Esophagus muscularis mucosa (tissue), 4 donors: ENCODE measurements at regions not wholly inside any gene's neighbourhood (a gene's known extent, or its start where the extent isn't known, plus 50 kb on each side); places are given as distances from the start of the nearest gene placed in this dataset.

Source experiments
- DNase-seq: peaks from one replicate; pipeline ENCODE4 v3.0.0-alpha.2; 2017; ENCODE audit errors: extremely low spot score
- H3K27ac ChIP-seq, 4 donors: fragments of 200-600 bp; sonication (generic); replicated peaks in 1 of 4; 1 replicate in 3 of 4; 2 replicates in 1 of 4; pipeline ENCODE4 v1.5.1; 2016 to 2019; ENCODE audit warnings: mild to moderate bottlenecking in 1 of 4
- H3K27me3 ChIP-seq, 4 donors: fragments of 200-600 bp; sonication (generic); one replicate each; pipeline versions ENCODE4 v1.5.1 to v1.6.0; 2016 to 2019
- H3K36me3 ChIP-seq, 4 donors: fragments of 200-600 bp; sonication (generic); one replicate each; pipeline ENCODE4 v1.5.1; 2016 to 2019
- H3K4me1 ChIP-seq, 4 donors: fragments of 200-600 bp; sonication (generic); one replicate each; pipeline ENCODE4 v1.5.1; 2016 to 2019
- H3K4me3 ChIP-seq, 4 donors: fragments of 200-600 bp; sonication (generic); 1 replicate in 2 of 4; 2 replicates in 2 of 4; pipeline ENCODE4 v1.5.1; 2016 to 2019; ENCODE audit warnings: mild to moderate bottlenecking in 4 of 4, moderate library complexity in 1 of 4
- H3K9me3 ChIP-seq, 4 donors: fragments of 200-600 bp; sonication (generic); 1 replicate in 3 of 4; 2 replicates in 1 of 4; pipeline ENCODE4 v1.5.1; 2016 to 2019
- CTCF ChIP-seq, 3 experiments: fragments of 200-600 bp in 2 of 3; fragments of 450-650 bp in 1 of 3; sonication (generic) in 2 of 3; IDR thresholded peaks; one replicate each; pipeline ENCODE4 v1.5.1; 2017 to 2019; ENCODE audit warnings: antibody characterized with exemption in 3 of 3, mild to moderate bottlenecking in 2 of 3, moderate library complexity in 1 of 3
- EP300 ChIP-seq: sonication (generic); formaldehyde crosslinking; IDR thresholded peaks from one replicate; pipeline ENCODE4 v1.6.1; 2017; ENCODE audit warnings: antibody characterized with exemption
- POLR2A ChIP-seq: fragments of 450-650 bp; IDR thresholded peaks from one replicate; pipeline ENCODE4 v1.6.1; 2017; ENCODE audit warnings: antibody characterized with exemption, moderate library complexity, mild to moderate bottlenecking, low read depth
- POLR2AphosphoS5 ChIP-seq, 2 donors: sonication (generic); formaldehyde crosslinking; IDR thresholded peaks; one replicate each; pipeline ENCODE4 v1.6.1; 2017; ENCODE audit warnings: antibody characterized with exemption in 2 of 2
- WGBS: methylation state at CpG from one replicate; pipeline ENCODE4 v1.1.5; 2018; 5-methylcytosine and 5-hydroxymethylcytosine counted together
- intact Hi-C: fragments of 100-400 bp; cut with DNase I; formaldehyde crosslinking; loops from one replicate; pipeline ENCODE4 v1.15.1; 2023

GRCh38 chr14:38973083-38973700, 129.8 kb downstream of the SEC23A start:
- 80% methylated on average over 2 of the region's 2 CpGs for WGBS
- DNase-seq, result no peak
- intact Hi-C loops, result no loop called here

GRCh38 chr14:38972511-38972910, 130.5 kb downstream of the SEC23A start:
- peaks cover 0 to 4% (median 0%) of the 10 kb centered on the region in 4 donors for H3K9me3 ChIP-seq
- TF ChIP-seq CTCF (IDR thresholded peaks at IDR 0.05) (no peak), POLR2A (no peak), EP300 (no peak), POLR2AphosphoS5 (IDR thresholded peaks at IDR 0.05) (no peak)
- H3K27ac ChIP-seq, result no peak overlapping the region
- H3K4me3 ChIP-seq, result no peak overlapping the region
- DNase-seq, result no peak
- intact Hi-C loops, result no loop called here
- no peaks in the 10 kb centered on the region for H3K4me1 ChIP-seq
- H3K27me3 ChIP-seq, result no peaks in the 10 kb centered on the region
- 90% methylated on average over 3 of the region's 3 CpGs for WGBS
- no peaks in the 10 kb centered on the region for H3K36me3 ChIP-seq

More at GRCh38 chr14:38973083-38973700, 129.8 kb downstream of the SEC23A start:
- H3K27me3 ChIP-seq, result no peaks in the 10 kb centered on the region
- H3K36me3 ChIP-seq, result no peaks in the 10 kb centered on the region
- no peak overlapping the region for H3K27ac ChIP-seq
- H3K9me3 ChIP-seq, result peaks cover 0 to 4% (median 0%) of the 10 kb centered on the region in 4 donors
- H3K4me1 ChIP-seq, result no peaks in the 10 kb centered on the region
- no peak overlapping the region for H3K4me3 ChIP-seq
- TF ChIP-seq POLR2A (no peak), POLR2AphosphoS5 (IDR thresholded peaks at IDR 0.05) (no peak), CTCF (IDR thresholded peaks at IDR 0.05) (no peak), EP300 (no peak)

GRCh38 chr14:38971258-38971921, 131.6 kb downstream of the SEC23A start:
- DNase-seq, result no peak
- Histone ChIP-seq H3K27me3 (no peaks in the 10 kb centered on the region), H3K4me1 (no peaks in the 10 kb centered on the region), H3K4me3 (no peak overlapping the region), H3K27ac (no peak overlapping the region), H3K36me3 (no peaks in the 10 kb centered on the region), H3K9me3 (peaks cover 0 to 4% (median 0%) of the 10 kb centered on the region in 4 donors)
- TF ChIP-seq EP300, result no peak
- no peak for TF ChIP-seq POLR2A
- no peak for TF ChIP-seq POLR2AphosphoS5 (IDR thresholded peaks at IDR 0.05)
- TF ChIP-seq CTCF (IDR thresholded peaks at IDR 0.05), result no peak
- WGBS, result 88% methylated on average over 9 of the region's 9 CpGs
- intact Hi-C loops, result no loop called here

- no peaks in the 10 kb centered on the region for H3K27me3 ChIP-seq
- H3K36me3 ChIP-seq, result no peaks in the 10 kb centered on the region
- peaks cover 0 to 14% (median 0%) of the 10 kb centered on the region in 4 donors for H3K4me1 ChIP-seq
- intact Hi-C loops, result no loop called here
- no peak overlapping the region for H3K27ac ChIP-seq
- TF ChIP-seq POLR2AphosphoS5 (IDR thresholded peaks at IDR 0.05) (no peak), CTCF (IDR thresholded peaks at IDR 0.05) (no peak), EP300 (no peak), POLR2A (no peak)
- DNase-seq, result no peak
- H3K9me3 ChIP-seq, result no peaks in the 10 kb centered on the region
- H3K4me3 ChIP-seq, result no peak overlapping the region
These were observed 138.4 kb downstream of the SEC23A start for GRCh38 chr14:38964630-38965029.
